ENCODE measurements at regions not wholly inside any gene's neighbourhood (a gene's known extent, or its start where the extent isn't known, plus 50 kb on each side); places are given as distances from the start of the nearest gene placed in this dataset.

DNA sequence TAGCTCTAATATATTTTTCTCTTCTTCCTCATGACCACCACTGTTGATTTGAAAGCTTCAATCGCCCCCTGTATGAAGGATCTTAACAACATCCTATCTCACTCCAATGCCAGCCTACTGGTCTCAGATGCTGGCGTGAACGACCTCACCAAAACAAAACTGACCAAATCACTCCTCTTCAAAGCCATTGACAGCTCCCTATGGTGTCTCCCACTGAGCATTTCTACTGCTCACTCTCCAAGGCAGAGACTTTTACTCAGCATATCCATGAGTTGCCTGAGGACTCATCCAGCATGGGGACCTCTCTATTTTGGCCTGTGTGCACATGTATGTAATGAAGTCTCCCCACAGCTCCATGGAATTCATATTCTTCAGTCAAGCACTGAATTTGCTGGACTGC is 520.4 kb downstream of the TFAP2B start:
- TF ChIP-seq, protein P1, sequence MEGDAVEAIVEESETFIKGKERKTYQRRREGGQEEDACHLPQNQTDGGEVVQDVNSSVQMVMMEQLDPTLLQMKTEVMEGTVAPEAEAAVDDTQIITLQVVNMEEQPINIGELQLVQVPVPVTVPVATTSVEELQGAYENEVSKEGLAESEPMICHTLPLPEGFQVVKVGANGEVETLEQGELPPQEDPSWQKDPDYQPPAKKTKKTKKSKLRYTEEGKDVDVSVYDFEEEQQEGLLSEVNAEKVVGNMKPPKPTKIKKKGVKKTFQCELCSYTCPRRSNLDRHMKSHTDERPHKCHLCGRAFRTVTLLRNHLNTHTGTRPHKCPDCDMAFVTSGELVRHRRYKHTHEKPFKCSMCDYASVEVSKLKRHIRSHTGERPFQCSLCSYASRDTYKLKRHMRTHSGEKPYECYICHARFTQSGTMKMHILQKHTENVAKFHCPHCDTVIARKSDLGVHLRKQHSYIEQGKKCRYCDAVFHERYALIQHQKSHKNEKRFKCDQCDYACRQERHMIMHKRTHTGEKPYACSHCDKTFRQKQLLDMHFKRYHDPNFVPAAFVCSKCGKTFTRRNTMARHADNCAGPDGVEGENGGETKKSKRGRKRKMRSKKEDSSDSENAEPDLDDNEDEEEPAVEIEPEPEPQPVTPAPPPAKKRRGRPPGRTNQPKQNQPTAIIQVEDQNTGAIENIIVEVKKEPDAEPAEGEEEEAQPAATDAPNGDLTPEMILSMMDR (IDR thresholded peaks at IDR 0.05; ENCODE audit: control extremely low read depth, extremely low read depth), result no peak
- Histone ChIP-seq H3K36me3 (ENCODE audit: control insufficient read depth in 4 of 4, insufficient read depth in 4 of 4, low read length in 4 of 4) (no peaks in the 10 kb centered on the region), H3K27ac (ENCODE audit: low read depth in 1 of 2, low read length in 1 of 2) (no peak overlapping the region), H3K4me1 (ENCODE audit: control insufficient read depth in 5 of 5, insufficient read depth in 5 of 5, low read length in 5 of 5) (no peaks in the 10 kb centered on the region), H3K9me3 (ENCODE audit: control insufficient read depth in 4 of 4, insufficient read depth in 3 of 4, low read length in 3 of 4) (no peaks in the 10 kb centered on the region), H3K4me3 (no peak overlapping the region), H3K27me3 (ENCODE audit: control insufficient read depth in 3 of 3, insufficient read depth in 3 of 3, low read length in 2 of 3) (no peaks in the 10 kb centered on the region), H3K9ac (ENCODE audit: insufficient read depth in 1 of 2, low read length in 2 of 2) (no peak overlapping the region)
- no peak for ATAC-seq (ENCODE audit: insufficient read depth, low FRiP score)
- DNase-seq, result no peak
- 68 to 78% methylated on average over 3 of the region's 3 CpGs for WGBS, 2 donors

- no peaks in the 10 kb centered on the region for H3K36me3 ChIP-seq (ENCODE audit: control insufficient read depth in 4 of 4, insufficient read depth in 4 of 4, low read length in 4 of 4)
- WGBS, 2 donors, result 46 to 68% methylated on average over 5 of the region's 5 CpGs
Measured at GRCh38 chr6:51339728-51340127, 521.1 kb downstream of the TFAP2B start.

GRCh38 chr6:51342393-51342792 is 523.7 kb downstream of the TFAP2B start:
- Histone ChIP-seq H3K36me3 (ENCODE audit: control insufficient read depth in 4 of 4, insufficient read depth in 4 of 4, low read length in 4 of 4) (no peaks in the 10 kb centered on the region), H3K9me3 (ENCODE audit: control insufficient read depth in 4 of 4, insufficient read depth in 3 of 4, low read length in 3 of 4) (peaks cover 0 to 2% (median 0%) of the 10 kb centered on the region in 4 donors), H3K4me3 (no peak overlapping the region), H3K4me1 (ENCODE audit: control insufficient read depth in 5 of 5, insufficient read depth in 5 of 5, low read length in 5 of 5) (no peaks in the 10 kb centered on the region), H3K27ac (ENCODE audit: low read depth in 1 of 2, low read length in 1 of 2) (no peak overlapping the region), H3K9ac (ENCODE audit: insufficient read depth in 1 of 2, low read length in 2 of 2) (no peak overlapping the region), H3K27me3 (ENCODE audit: control insufficient read depth in 3 of 3, insufficient read depth in 3 of 3, low read length in 2 of 3) (no peaks in the 10 kb centered on the region)
- 70 to 77% methylated on average over 6 of the region's 6 CpGs for WGBS, 2 donors
- DNase-seq (no peak), ATAC-seq (ENCODE audit: insufficient read depth, low FRiP score) (no peak)
- TF ChIP-seq, protein P1 (IDR thresholded peaks at IDR 0.05; ENCODE audit: control extremely low read depth, extremely low read depth), result no peak

More at GRCh38 chr6:51339728-51340127, 521.1 kb downstream of the TFAP2B start:
- no peaks in the 10 kb centered on the region for H3K27me3 ChIP-seq (ENCODE audit: control insufficient read depth in 3 of 3, insufficient read depth in 3 of 3, low read length in 2 of 3)
- no peaks in the 10 kb centered on the region for H3K4me1 ChIP-seq (ENCODE audit: control insufficient read depth in 5 of 5, insufficient read depth in 5 of 5, low read length in 5 of 5)
- DNase-seq, result no peak
- H3K4me3 ChIP-seq, result no peak overlapping the region
- H3K27ac ChIP-seq (ENCODE audit: low read depth in 1 of 2, low read length in 1 of 2), result no peak overlapping the region
- no peaks in the 10 kb centered on the region for H3K9me3 ChIP-seq (ENCODE audit: control insufficient read depth in 4 of 4, insufficient read depth in 3 of 4, low read length in 3 of 4)
- TF ChIP-seq, protein P1 (IDR thresholded peaks at IDR 0.05; ENCODE audit: control extremely low read depth, extremely low read depth), result no peak
- no peak for ATAC-seq (ENCODE audit: insufficient read depth, low FRiP score)
- H3K9ac ChIP-seq (ENCODE audit: insufficient read depth in 1 of 2, low read length in 2 of 2), result no peak overlapping the region

DNA sequence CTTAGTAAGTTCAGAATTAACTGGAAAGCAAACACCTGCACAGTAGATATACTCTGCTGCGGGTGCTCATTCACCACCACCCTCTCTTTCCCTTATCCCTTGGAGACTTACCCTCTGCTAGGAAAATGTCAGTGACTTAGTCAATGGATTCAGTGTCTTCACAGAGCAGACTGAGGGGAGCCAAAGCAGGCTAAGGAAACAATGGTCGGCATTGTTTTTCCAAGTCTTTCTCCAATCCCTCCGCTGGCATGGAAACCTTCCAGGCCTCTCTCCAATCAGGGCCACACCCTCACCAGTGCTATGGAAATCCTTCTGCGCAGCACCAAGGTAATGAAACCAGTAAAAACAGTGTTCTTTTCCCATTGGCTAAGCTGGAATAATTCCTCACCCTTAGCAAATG is 531.2 kb downstream of the TFAP2B start:
- no peak overlapping the region for H3K4me3 ChIP-seq
- H3K27ac ChIP-seq (ENCODE audit: low read depth in 1 of 2, low read length in 1 of 2), result no peak overlapping the region
- H3K27me3 ChIP-seq (ENCODE audit: control insufficient read depth in 3 of 3, insufficient read depth in 3 of 3, low read length in 2 of 3), result no peaks in the 10 kb centered on the region
- TF ChIP-seq, protein P1 (IDR thresholded peaks at IDR 0.05; ENCODE audit: control extremely low read depth, extremely low read depth), result no peak
- DNase-seq (no peak), ATAC-seq (ENCODE audit: insufficient read depth, low FRiP score) (no peak)
- peaks cover 0 to 3% (median 0%) of the 10 kb centered on the region in 5 donors for H3K4me1 ChIP-seq (ENCODE audit: control insufficient read depth in 5 of 5, insufficient read depth in 5 of 5, low read length in 5 of 5)
- 88 to 94% methylated on average over 4 of the region's 4 CpGs for WGBS, 2 donors
- no peak overlapping the region for H3K9ac ChIP-seq (ENCODE audit: insufficient read depth in 1 of 2, low read length in 2 of 2)
- H3K9me3 ChIP-seq (ENCODE audit: control insufficient read depth in 4 of 4, insufficient read depth in 3 of 4, low read length in 3 of 4), result peaks cover 0 to 4% (median under 1%) of the 10 kb centered on the region in 4 donors
- no peaks in the 10 kb centered on the region for H3K36me3 ChIP-seq (ENCODE audit: control insufficient read depth in 4 of 4, insufficient read depth in 4 of 4, low read length in 4 of 4)
